ENCODE measurements at regions not wholly inside any gene's neighbourhood (a gene's known extent, or its start where the extent isn't known, plus 50 kb on each side); places are given as distances from the start of the nearest gene placed in this dataset.
"Not testable (repeated sequence)": the region's sequence is repeated elsewhere in the genome, so short reads cannot be mapped to it uniquely, and the experiment has no call there.

- no peak overlapping the region for H3K27ac ChIP-seq (ENCODE audit: low read depth, low read length)
- no peaks in the 10 kb centered on the region for H3K9me3 ChIP-seq (ENCODE audit: low read length)
- H3K36me3 ChIP-seq (ENCODE audit: insufficient read depth, low read length), result no peaks in the 10 kb centered on the region
- H3K4me3 ChIP-seq (ENCODE audit: low read depth in 1 of 2, low read length in 2 of 2), result no peak overlapping the region
- no peaks in the 10 kb centered on the region for H3K27me3 ChIP-seq (ENCODE audit: control insufficient read depth in 1 of 2, insufficient read depth in 2 of 2, low read length in 2 of 2)
- no peaks in the 10 kb centered on the region for H3K4me1 ChIP-seq (ENCODE audit: insufficient read depth, low read length)
- H3K9ac ChIP-seq (ENCODE audit: low read length), result no peak overlapping the region
These were observed 171.6 kb downstream of the FAM174A start for GRCh38 chr5:100706776-100707175.

- no peaks in the 10 kb centered on the region for H3K27me3 ChIP-seq (ENCODE audit: control insufficient read depth in 1 of 2, insufficient read depth in 2 of 2, low read length in 2 of 2)
- H3K9me3 ChIP-seq (ENCODE audit: low read length), result no peaks in the 10 kb centered on the region
- no peaks in the 10 kb centered on the region for H3K36me3 ChIP-seq (ENCODE audit: insufficient read depth, low read length)
- no peak overlapping the region for H3K27ac ChIP-seq (ENCODE audit: low read depth, low read length)
- no peak overlapping the region for H3K9ac ChIP-seq (ENCODE audit: low read length)
- no peaks in the 10 kb centered on the region for H3K4me1 ChIP-seq (ENCODE audit: insufficient read depth, low read length)
- H3K4me3 ChIP-seq (ENCODE audit: low read depth in 1 of 2, low read length in 2 of 2), result no peak overlapping the region
These were observed 173.5 kb downstream of the FAM174A start for GRCh38 chr5:100708645-100709171.

- Histone ChIP-seq H3K9me3 (ENCODE audit: low read length) (no peaks in the 10 kb centered on the region), H3K9ac (ENCODE audit: low read length) (no peak overlapping the region), H3K36me3 (ENCODE audit: insufficient read depth, low read length) (no peaks in the 10 kb centered on the region), H3K27ac (ENCODE audit: low read depth, low read length) (no peak overlapping the region), H3K4me1 (ENCODE audit: insufficient read depth, low read length) (no peaks in the 10 kb centered on the region), H3K27me3 (ENCODE audit: control insufficient read depth in 1 of 2, insufficient read depth in 2 of 2, low read length in 2 of 2) (no peaks in the 10 kb centered on the region), H3K4me3 (ENCODE audit: low read depth in 1 of 2, low read length in 2 of 2) (no peak overlapping the region)
These were observed 174.6 kb downstream of the FAM174A start for GRCh38 chr5:100709771-100710170.

- H3K27me3 ChIP-seq (ENCODE audit: control insufficient read depth in 1 of 2, insufficient read depth in 2 of 2, low read length in 2 of 2); H3K27ac ChIP-seq (ENCODE audit: low read depth, low read length); H3K9me3 ChIP-seq (ENCODE audit: low read length); H3K36me3 ChIP-seq (ENCODE audit: insufficient read depth, low read length); H3K9ac ChIP-seq (ENCODE audit: low read length); H3K4me3 ChIP-seq (ENCODE audit: low read depth in 1 of 2, low read length in 2 of 2); H3K4me1 ChIP-seq (ENCODE audit: insufficient read depth, low read length): not testable (repeated sequence)
These were observed 179.6 kb downstream of the FAM174A start for GRCh38 chr5:100714780-100715179.

- no peaks in the 10 kb centered on the region for H3K4me1 ChIP-seq (ENCODE audit: insufficient read depth, low read length)
- H3K4me3 ChIP-seq (ENCODE audit: low read depth in 1 of 2, low read length in 2 of 2), result no peak overlapping the region
- H3K9me3 ChIP-seq (ENCODE audit: low read length), result no peaks in the 10 kb centered on the region
- no peaks in the 10 kb centered on the region for H3K36me3 ChIP-seq (ENCODE audit: insufficient read depth, low read length)
- H3K27me3 ChIP-seq (ENCODE audit: control insufficient read depth in 1 of 2, insufficient read depth in 2 of 2, low read length in 2 of 2), result no peaks in the 10 kb centered on the region
- H3K9ac ChIP-seq (ENCODE audit: low read length), result no peak overlapping the region
- H3K27ac ChIP-seq (ENCODE audit: low read depth, low read length), result no peak overlapping the region
These were observed 180.4 kb downstream of the ST8SIA4 start for GRCh38 chr5:100722657-100723056.

- Histone ChIP-seq H3K36me3 (ENCODE audit: insufficient read depth, low read length) (no peaks in the 10 kb centered on the region), H3K9ac (ENCODE audit: low read length) (no peak overlapping the region), H3K27ac (ENCODE audit: low read depth, low read length) (no peak overlapping the region), H3K4me3 (ENCODE audit: low read depth in 1 of 2, low read length in 2 of 2) (no peak overlapping the region), H3K4me1 (ENCODE audit: insufficient read depth, low read length) (no peaks in the 10 kb centered on the region), H3K9me3 (ENCODE audit: low read length) (no peaks in the 10 kb centered on the region), H3K27me3 (ENCODE audit: control insufficient read depth in 1 of 2, insufficient read depth in 2 of 2, low read length in 2 of 2) (no peaks in the 10 kb centered on the region)
These were observed 179.9 kb downstream of the ST8SIA4 start for GRCh38 chr5:100723229-100723628.

GRCh38 chr5:100726116-100726515, 177.0 kb downstream of the ST8SIA4 start:
- Histone ChIP-seq H3K27me3 (ENCODE audit: control insufficient read depth in 1 of 2, insufficient read depth in 2 of 2, low read length in 2 of 2) (no peaks in the 10 kb centered on the region), H3K27ac (ENCODE audit: low read depth, low read length) (no peak overlapping the region), H3K36me3 (ENCODE audit: insufficient read depth, low read length) (no peaks in the 10 kb centered on the region), H3K9ac (ENCODE audit: low read length) (no peak overlapping the region), H3K9me3 (ENCODE audit: low read length) (no peaks in the 10 kb centered on the region), H3K4me3 (ENCODE audit: low read depth in 1 of 2, low read length in 2 of 2) (no peak overlapping the region), H3K4me1 (ENCODE audit: insufficient read depth, low read length) (no peaks in the 10 kb centered on the region)

GRCh38 chr5:100731768-100732167, 171.3 kb downstream of the ST8SIA4 start:
- Histone ChIP-seq H3K36me3 (ENCODE audit: insufficient read depth, low read length) (no peaks in the 10 kb centered on the region), H3K4me1 (ENCODE audit: insufficient read depth, low read length) (no peaks in the 10 kb centered on the region), H3K27ac (ENCODE audit: low read depth, low read length) (no peak overlapping the region), H3K4me3 (ENCODE audit: low read depth in 1 of 2, low read length in 2 of 2) (no peak overlapping the region), H3K9ac (ENCODE audit: low read length) (no peak overlapping the region), H3K27me3 (ENCODE audit: control insufficient read depth in 1 of 2, insufficient read depth in 2 of 2, low read length in 2 of 2) (no peaks in the 10 kb centered on the region), H3K9me3 (ENCODE audit: low read length) (no peaks in the 10 kb centered on the region)

GRCh38 chr5:100746730-100747129, 156.4 kb downstream of the ST8SIA4 start:
- no peaks in the 10 kb centered on the region for H3K9me3 ChIP-seq (ENCODE audit: low read length)
- H3K27ac ChIP-seq (ENCODE audit: low read depth, low read length), result no peak overlapping the region
- H3K27me3 ChIP-seq (ENCODE audit: control insufficient read depth in 1 of 2, insufficient read depth in 2 of 2, low read length in 2 of 2), result no peaks in the 10 kb centered on the region
- no peak overlapping the region for H3K4me3 ChIP-seq (ENCODE audit: low read depth in 1 of 2, low read length in 2 of 2)
- no peaks in the 10 kb centered on the region for H3K4me1 ChIP-seq (ENCODE audit: insufficient read depth, low read length)
- no peaks in the 10 kb centered on the region for H3K36me3 ChIP-seq (ENCODE audit: insufficient read depth, low read length)
- no peak overlapping the region for H3K9ac ChIP-seq (ENCODE audit: low read length)

GRCh38 chr5:100749771-100750284, 153.3 kb downstream of the ST8SIA4 start:
- no peak overlapping the region for H3K4me3 ChIP-seq (ENCODE audit: low read depth in 1 of 2, low read length in 2 of 2)
- no peaks in the 10 kb centered on the region for H3K9me3 ChIP-seq (ENCODE audit: low read length)
- no peaks in the 10 kb centered on the region for H3K4me1 ChIP-seq (ENCODE audit: insufficient read depth, low read length)
- no peaks in the 10 kb centered on the region for H3K27me3 ChIP-seq (ENCODE audit: control insufficient read depth in 1 of 2, insufficient read depth in 2 of 2, low read length in 2 of 2)
- H3K36me3 ChIP-seq (ENCODE audit: insufficient read depth, low read length), result no peaks in the 10 kb centered on the region
- H3K9ac ChIP-seq (ENCODE audit: low read length), result no peak overlapping the region
- no peak overlapping the region for H3K27ac ChIP-seq (ENCODE audit: low read depth, low read length)

GRCh38 chr5:100755435-100755834, 147.6 kb downstream of the ST8SIA4 start:
- H3K27ac ChIP-seq (ENCODE audit: low read depth, low read length), result no peak overlapping the region
- no peaks in the 10 kb centered on the region for H3K27me3 ChIP-seq (ENCODE audit: control insufficient read depth in 1 of 2, insufficient read depth in 2 of 2, low read length in 2 of 2)
- H3K4me3 ChIP-seq (ENCODE audit: low read depth in 1 of 2, low read length in 2 of 2), result no peak overlapping the region
- no peaks in the 10 kb centered on the region for H3K4me1 ChIP-seq (ENCODE audit: insufficient read depth, low read length)
- no peak overlapping the region for H3K9ac ChIP-seq (ENCODE audit: low read length)
- H3K9me3 ChIP-seq (ENCODE audit: low read length), result no peaks in the 10 kb centered on the region
- no peaks in the 10 kb centered on the region for H3K36me3 ChIP-seq (ENCODE audit: insufficient read depth, low read length)

Data from muscle layer of colon (tissue), 2 donors.